Spleen (tissue), 7 donors: ENCODE measurements at regions not wholly inside any gene's neighbourhood (a gene's known extent, or its start where the extent isn't known, plus 50 kb on each side); places are given as distances from the start of the nearest gene placed in this dataset.

ENCODE experiments used
- CTCF ChIP-seq, 11 experiments: fragments of 200-600 bp in 7 of 11; fragments of 450-650 bp in 4 of 11; sonication (generic) in 4 of 11; IDR thresholded peaks in 8 of 11; conservative IDR thresholded peaks in 3 of 11; 1 replicate in 7 of 11; 2 replicates in 4 of 11; pipeline versions ENCODE4 v1.4.0 to v1.8.0; 2016 to 2021; ENCODE audit warnings: antibody characterized with exemption in 11 of 11, inconsistent platforms in 4 of 11, mild to moderate bottlenecking in 1 of 11
- POLR2A ChIP-seq, 3 donors: fragments of 450-650 bp; IDR thresholded peaks; one replicate each; pipeline ENCODE4 v1.5.1; 2017; ENCODE audit warnings: antibody characterized with exemption in 3 of 3, mild to moderate bottlenecking in 1 of 3
- donor health status: DM: no; HTN: no; CAD: no; lungs with moderate emphysema.
- donor health status: DM: no; HTN: no; CAD: no.
- donor health status: DM: no; HTN: no; CAD: no.

- no peak for TF ChIP-seq CTCF (IDR thresholded peaks at IDR 0.05 in 8 of 11, conservative IDR thresholded peaks at IDR 0.05 in 3 of 11)
- TF ChIP-seq POLR2A (IDR thresholded peaks at IDR 0.05), result no peak
Observed at GRCh38 chr3:44130249-44130648, 111.4 kb upstream of the TOPAZ1 start.
